ENCODE measurements at regions not wholly inside any gene's neighbourhood (a gene's known extent, or its start where the extent isn't known, plus 50 kb on each side); places are given as distances from the start of the nearest gene placed in this dataset.
"Not testable (repeated sequence)": the region's sequence is repeated elsewhere in the genome, so short reads cannot be mapped to it uniquely, and the experiment has no call there.

DNA sequence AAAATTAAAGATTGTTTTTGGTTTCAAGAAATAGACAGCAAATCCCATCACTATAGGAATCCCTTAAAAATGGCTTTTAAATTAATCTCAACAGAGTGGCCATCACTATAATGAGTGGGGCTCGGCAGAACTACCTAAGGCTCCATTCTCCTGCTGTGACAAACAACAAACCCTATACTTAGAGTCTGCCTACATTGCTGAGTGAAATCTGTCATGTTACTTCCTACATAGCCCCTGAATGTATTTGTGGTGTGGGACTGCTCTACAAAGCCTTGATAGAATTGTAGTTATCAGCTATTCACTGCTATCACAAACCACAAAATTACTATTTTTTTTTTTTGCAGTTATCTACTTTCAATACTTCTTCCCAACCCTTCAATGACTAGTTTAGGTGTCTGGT lies 538.7 kb upstream of the ATXN7L3B start:
- no peaks in the 10 kb centered on the region for H3F3A ChIP-seq (ENCODE audit: insufficient read depth, low read depth)
- no peaks in the 10 kb centered on the region for H3K79me2 ChIP-seq (ENCODE audit: low read depth)
- no peaks in the 10 kb centered on the region for H4K20me1 ChIP-seq (ENCODE audit: insufficient read depth)
- no peaks in the 10 kb centered on the region for H3K36me3 ChIP-seq (ENCODE audit: low read depth)
- H3K4me2 ChIP-seq, result no peak overlapping the region
- no peaks in the 10 kb centered on the region; the same call in 1 of the 2 replicates for H3K9me3 ChIP-seq (ENCODE audit: insufficient read depth, low read depth)
- CTCF ChIA-PET, result no interaction called here
- H3K27ac ChIP-seq, result no peak overlapping the region
- H3K4me1 ChIP-seq (replicated peaks; ENCODE audit: insufficient read depth), result no peaks in the 10 kb centered on the region
- intact Hi-C loops (cut with micrococcal nuclease; ENCODE audit: unreplicated experiment), result no loop called here
- H2AFZ ChIP-seq, result no peak overlapping the region
- no peak overlapping the region for H3K4me3 ChIP-seq
- H3K9me2 ChIP-seq (ENCODE audit: insufficient read depth), result no peaks in the 10 kb centered on the region
- no TSS peak for BruUV-seq (replicated peaks)
- no peak for TF ChIP-seq EZH2 (IDR thresholded peaks at IDR 0.05; ENCODE audit: low read depth)
- TF ChIP-seq, protein P1, sequence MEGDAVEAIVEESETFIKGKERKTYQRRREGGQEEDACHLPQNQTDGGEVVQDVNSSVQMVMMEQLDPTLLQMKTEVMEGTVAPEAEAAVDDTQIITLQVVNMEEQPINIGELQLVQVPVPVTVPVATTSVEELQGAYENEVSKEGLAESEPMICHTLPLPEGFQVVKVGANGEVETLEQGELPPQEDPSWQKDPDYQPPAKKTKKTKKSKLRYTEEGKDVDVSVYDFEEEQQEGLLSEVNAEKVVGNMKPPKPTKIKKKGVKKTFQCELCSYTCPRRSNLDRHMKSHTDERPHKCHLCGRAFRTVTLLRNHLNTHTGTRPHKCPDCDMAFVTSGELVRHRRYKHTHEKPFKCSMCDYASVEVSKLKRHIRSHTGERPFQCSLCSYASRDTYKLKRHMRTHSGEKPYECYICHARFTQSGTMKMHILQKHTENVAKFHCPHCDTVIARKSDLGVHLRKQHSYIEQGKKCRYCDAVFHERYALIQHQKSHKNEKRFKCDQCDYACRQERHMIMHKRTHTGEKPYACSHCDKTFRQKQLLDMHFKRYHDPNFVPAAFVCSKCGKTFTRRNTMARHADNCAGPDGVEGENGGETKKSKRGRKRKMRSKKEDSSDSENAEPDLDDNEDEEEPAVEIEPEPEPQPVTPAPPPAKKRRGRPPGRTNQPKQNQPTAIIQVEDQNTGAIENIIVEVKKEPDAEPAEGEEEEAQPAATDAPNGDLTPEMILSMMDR (conservative IDR thresholded peaks at IDR 0.05), result no peak
- POLR2A ChIA-PET (ENCODE audit: unreplicated experiment), result no interaction called here
- no peak for DNase-seq
- no peaks in the 10 kb centered on the region for H3K27me3 ChIP-seq (ENCODE audit: insufficient read depth, low read depth)

DNA sequence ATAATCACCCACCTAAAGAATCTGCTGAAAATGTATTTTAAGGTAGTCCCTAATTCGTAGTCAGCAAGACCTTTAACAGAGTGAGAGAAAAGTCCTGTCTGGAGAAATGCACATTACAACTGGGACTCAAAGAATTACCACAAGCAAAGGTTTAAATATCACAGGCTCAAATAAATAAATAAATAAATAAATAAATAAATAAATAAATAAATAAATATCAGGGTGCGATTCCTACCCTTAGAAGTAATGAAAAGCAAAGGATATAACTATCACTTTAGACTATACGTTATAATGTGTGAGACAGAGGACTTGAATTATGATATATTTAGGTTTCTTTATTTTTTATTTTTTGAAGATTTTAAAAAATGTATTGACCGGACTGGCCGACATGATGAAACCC lies 522.5 kb upstream of the ATXN7L3B start:
- intact Hi-C loops (cut with micrococcal nuclease; ENCODE audit: unreplicated experiment), result no loop called here
- H3K36me3 ChIP-seq (ENCODE audit: low read depth), result no peaks in the 10 kb centered on the region
- no peaks in the 10 kb centered on the region for H4K20me1 ChIP-seq (ENCODE audit: insufficient read depth)
- H3K9me3 ChIP-seq (ENCODE audit: insufficient read depth, low read depth), result no peaks in the 10 kb centered on the region
- no TSS peak for BruUV-seq (replicated peaks)
- H3K4me3 ChIP-seq, result no peak overlapping the region
- no peak overlapping the region for H2AFZ ChIP-seq
- no peaks in the 10 kb centered on the region for H3K27me3 ChIP-seq (ENCODE audit: insufficient read depth, low read depth)
- TF ChIP-seq EZH2 (IDR thresholded peaks at IDR 0.05; ENCODE audit: low read depth), result no peak
- no peak for DNase-seq
- no peaks in the 10 kb centered on the region for H3K79me2 ChIP-seq (ENCODE audit: low read depth)
- ChIA-PET POLR2A (ENCODE audit: unreplicated experiment) (no interaction called here), CTCF (no interaction called here)
- H3K4me1 ChIP-seq (replicated peaks; ENCODE audit: insufficient read depth), result no peaks in the 10 kb centered on the region
- no peaks in the 10 kb centered on the region for H3F3A ChIP-seq (ENCODE audit: insufficient read depth, low read depth)
- no peak overlapping the region for H3K27ac ChIP-seq
- H3K4me2 ChIP-seq, result no peak overlapping the region
- no peaks in the 10 kb centered on the region for H3K9me2 ChIP-seq (ENCODE audit: insufficient read depth)

DNA sequence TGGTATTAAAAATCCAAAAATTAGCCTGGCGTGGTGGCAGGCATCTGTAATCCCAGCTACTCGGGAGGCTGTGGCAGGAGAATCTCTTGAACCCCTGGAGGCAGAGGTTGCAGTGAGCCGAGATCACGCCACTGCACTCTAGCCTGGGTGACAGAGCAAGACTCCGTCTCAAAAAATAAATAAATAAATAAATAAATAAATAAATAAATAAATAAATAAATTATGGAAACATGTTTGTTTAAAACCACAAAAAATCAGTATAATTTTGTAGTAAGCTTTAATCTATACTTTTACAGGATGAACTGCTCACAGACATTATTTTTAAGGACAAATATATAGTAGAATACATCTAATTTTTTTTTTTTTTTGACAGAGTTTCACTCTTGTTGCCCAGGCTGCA lies 521.3 kb upstream of the ATXN7L3B start:
- H3F3A ChIP-seq (ENCODE audit: insufficient read depth, low read depth); POLR2A ChIA-PET (ENCODE audit: unreplicated experiment); H3K4me2 ChIP-seq; intact Hi-C loops (cut with micrococcal nuclease; ENCODE audit: unreplicated experiment); H4K20me1 ChIP-seq (ENCODE audit: insufficient read depth); H3K4me1 ChIP-seq (replicated peaks; ENCODE audit: insufficient read depth); BruUV-seq (replicated peaks); H3K9me2 ChIP-seq (ENCODE audit: insufficient read depth); H3K36me3 ChIP-seq (ENCODE audit: low read depth); H3K27me3 ChIP-seq (ENCODE audit: insufficient read depth, low read depth); H2AFZ ChIP-seq; H3K27ac ChIP-seq; DNase-seq; H3K79me2 ChIP-seq (ENCODE audit: low read depth); H3K9me3 ChIP-seq (ENCODE audit: insufficient read depth, low read depth); H3K4me3 ChIP-seq: not testable (repeated sequence)
- CTCF ChIA-PET, result interaction anchor here (0.6 kb wide), 1 partner anchor 682 kb away, joined by 3 read pairs; no protein-coding TSS in a partner anchor

DNA sequence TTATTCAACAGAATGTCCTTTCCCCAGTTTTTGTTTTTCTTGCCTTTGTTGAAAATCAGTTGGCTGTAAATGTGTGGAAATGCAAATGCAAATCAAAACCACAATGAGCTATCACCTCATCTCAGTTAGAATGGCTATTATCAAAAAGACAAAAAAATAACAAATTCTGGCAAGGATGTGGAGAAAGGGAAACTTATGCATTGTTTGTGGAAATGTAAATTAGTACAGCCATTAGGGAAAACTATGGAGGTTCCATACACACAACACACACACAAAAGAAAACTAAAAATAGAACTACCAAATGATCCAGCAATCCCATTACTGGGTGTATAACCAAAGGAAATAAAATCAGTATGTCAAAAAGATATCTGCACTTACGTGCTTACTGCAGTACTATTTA lies 518.8 kb upstream of the ATXN7L3B start:
- ChIA-PET CTCF (no interaction called here), POLR2A (ENCODE audit: unreplicated experiment) (no interaction called here)
- Histone ChIP-seq H3K27me3 (ENCODE audit: insufficient read depth, low read depth) (no peaks in the 10 kb centered on the region), H3K79me2 (ENCODE audit: low read depth) (no peaks in the 10 kb centered on the region), H3K9me2 (ENCODE audit: insufficient read depth) (no peaks in the 10 kb centered on the region), H3K4me2 (no peak overlapping the region), H3K9me3 (ENCODE audit: insufficient read depth, low read depth) (no peaks in the 10 kb centered on the region), H3F3A (ENCODE audit: insufficient read depth, low read depth) (no peaks in the 10 kb centered on the region), H2AFZ (no peak overlapping the region), H4K20me1 (ENCODE audit: insufficient read depth) (no peaks in the 10 kb centered on the region), H3K36me3 (ENCODE audit: low read depth) (no peaks in the 10 kb centered on the region), H3K27ac (no peak overlapping the region), H3K4me1 (replicated peaks; ENCODE audit: insufficient read depth) (no peaks in the 10 kb centered on the region), H3K4me3 (no peak overlapping the region)
- TF ChIP-seq EZH2 (IDR thresholded peaks at IDR 0.05; ENCODE audit: low read depth), result no peak
- TF ChIP-seq, protein P1 (conservative IDR thresholded peaks at IDR 0.05), result no peak
- no peak for DNase-seq
- no TSS peak for BruUV-seq (replicated peaks)
- intact Hi-C loops (cut with micrococcal nuclease; ENCODE audit: unreplicated experiment), result no loop called here
